NCI-H1092 (cell line): ENCODE measurements at regions not wholly inside any gene's neighbourhood (a gene's known extent, or its start where the extent isn't known, plus 50 kb on each side); places are given as distances from the start of the nearest gene placed in this dataset.

ENCODE experiments used
- DNase-seq: peaks from one replicate; lab custom pipeline; 2025; lab: John Stamatoyannopoulos, UW

DNA sequence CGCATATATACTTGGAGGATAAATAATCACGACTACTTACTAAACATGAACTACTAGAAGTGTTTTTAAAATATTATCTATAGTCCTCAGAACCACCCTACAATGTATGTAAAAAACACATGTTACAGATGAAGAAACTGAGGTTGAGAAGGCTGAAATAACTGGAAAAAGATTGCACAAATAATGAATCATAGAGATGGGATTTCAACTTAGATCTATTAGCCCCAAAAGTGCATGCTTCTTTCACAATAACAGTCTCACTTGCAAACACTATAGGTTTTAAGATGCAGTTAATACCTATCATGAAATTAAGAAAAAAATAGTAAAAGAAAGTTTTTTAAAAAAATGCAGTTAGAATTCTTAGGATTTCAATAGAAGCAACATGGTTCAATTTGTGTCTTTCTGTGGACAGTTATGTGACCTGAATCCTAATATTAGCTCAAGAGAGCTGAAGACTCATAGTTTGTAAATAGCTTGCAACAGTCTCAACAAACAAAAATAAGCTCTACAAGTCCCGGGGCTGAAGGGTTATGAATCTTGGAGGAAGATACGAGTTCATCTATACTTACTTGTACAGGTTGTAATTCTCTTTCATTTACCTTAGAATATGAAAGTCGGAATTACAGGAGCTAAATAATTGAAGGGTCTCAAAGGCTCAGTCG, 58.6 kb upstream of the NTPCR start:
- no peak for DNase-seq

- no peak for DNase-seq
These were observed 56.7 kb upstream of the NTPCR start for GRCh38 chr1:232893481-232894313.

GRCh38 chr1:232894436-232894835, 56.0 kb upstream of the NTPCR start:
- no peak for DNase-seq

- no peak for DNase-seq
These were observed 52.4 kb upstream of the NTPCR start for GRCh38 chr1:232897949-232898465.

- no peak for DNase-seq
These were observed 51.1 kb upstream of the NTPCR start for GRCh38 chr1:232899268-232899667.

- no peak for DNase-seq
These were observed 50.6 kb upstream of the NTPCR start for GRCh38 chr1:232899839-232900238.
